Mucosa of rectum (tissue), 2 donors: ENCODE measurements at regions not wholly inside any gene's neighbourhood (a gene's known extent, or its start where the extent isn't known, plus 50 kb on each side); places are given as distances from the start of the nearest gene placed in this dataset.
A peak's percentile ranks its signal among the peaks of the same experiment; 100 is the strongest.
"Not testable (repeated sequence)": the region's sequence is repeated elsewhere in the genome, so short reads cannot be mapped to it uniquely, and the experiment has no call there.

Experiments
- H3K27ac ChIP-seq, 2 donors: one replicate each; pipeline ENCODE4 v1.7.0; 2013; ENCODE audit warnings: inconsistent platforms in 2 of 2, low read depth in 2 of 2, low read length in 2 of 2
- H3K27me3 ChIP-seq, 2 donors: one replicate each; pipeline ENCODE4 v1.7.0; 2013; ENCODE audit warnings: low read length in 2 of 2; ENCODE audit not compliant: control insufficient read depth in 2 of 2, insufficient read depth in 2 of 2
- H3K36me3 ChIP-seq, 2 donors: one replicate each; pipeline ENCODE4 v1.7.0; 2013; ENCODE audit warnings: low read length in 2 of 2; ENCODE audit not compliant: control insufficient read depth in 2 of 2, insufficient read depth in 2 of 2
- H3K4me1 ChIP-seq, 2 donors: one replicate each; pipeline ENCODE4 v1.7.0; 2013; ENCODE audit warnings: low read length in 2 of 2, mild to moderate bottlenecking in 1 of 2; ENCODE audit not compliant: control insufficient read depth in 2 of 2, insufficient read depth in 2 of 2
- H3K4me3 ChIP-seq, 2 donors: one replicate each; pipeline ENCODE4 v1.7.0; 2013; ENCODE audit warnings: low read length in 2 of 2
- H3K9ac ChIP-seq, 2 donors: one replicate each; pipeline ENCODE4 v1.7.0; 2013; ENCODE audit warnings: low read length in 2 of 2, low read depth in 1 of 2, mild to moderate bottlenecking in 1 of 2
- H3K9me3 ChIP-seq, 2 donors: one replicate each; pipeline ENCODE4 v1.7.0; 2013; ENCODE audit warnings: low read length in 2 of 2; ENCODE audit not compliant: control insufficient read depth in 2 of 2
- donor health status: healthy.
- donor health status: Normal muscosa, but diverticular disease.

- H3K4me3 ChIP-seq, result not testable (repeated sequence)
Observed at GRCh38 chr11:89640777-89641176, 69.3 kb upstream of the TRIM77 start.

GRCh38 chr11:89648232-89648631, 61.9 kb upstream of the TRIM77 start:
- H3K4me1 ChIP-seq, H3K9ac ChIP-seq, H3K9me3 ChIP-seq, H3K27ac ChIP-seq, H3K27me3 ChIP-seq, H3K36me3 ChIP-seq: not testable (repeated sequence)
- H3K4me3 ChIP-seq, result peak overlapping the region in 1 of 2 donors; percentile 7

More at GRCh38 chr11:89640777-89641176, 69.3 kb upstream of the TRIM77 start:
- not testable (repeated sequence) for H3K27ac ChIP-seq, H3K9me3 ChIP-seq, H3K36me3 ChIP-seq, H3K9ac ChIP-seq, H3K4me1 ChIP-seq, H3K27me3 ChIP-seq

- H3K4me1 ChIP-seq, H3K36me3 ChIP-seq, H3K27ac ChIP-seq, H3K27me3 ChIP-seq, H3K9me3 ChIP-seq, H3K9ac ChIP-seq, H3K4me3 ChIP-seq: not testable (repeated sequence)
Observed at GRCh38 chr11:89648996-89649395, 61.1 kb upstream of the TRIM77 start.

GRCh38 chr11:89654669-89655068, 55.4 kb upstream of the TRIM77 start:
- not testable (repeated sequence) for H3K9ac ChIP-seq, H3K27me3 ChIP-seq, H3K27ac ChIP-seq, H3K36me3 ChIP-seq, H3K4me1 ChIP-seq, H3K9me3 ChIP-seq, H3K4me3 ChIP-seq

GRCh38 chr11:89658767-89659166, 51.3 kb upstream of the TRIM77 start:
- not testable (repeated sequence) for H3K9ac ChIP-seq, H3K4me3 ChIP-seq, H3K27ac ChIP-seq, H3K4me1 ChIP-seq, H3K36me3 ChIP-seq, H3K27me3 ChIP-seq, H3K9me3 ChIP-seq

GRCh38 chr11:89659414-89659813, 50.7 kb upstream of the TRIM77 start:
- not testable (repeated sequence) for H3K4me3 ChIP-seq, H3K9me3 ChIP-seq, H3K27me3 ChIP-seq, H3K27ac ChIP-seq, H3K9ac ChIP-seq, H3K4me1 ChIP-seq, H3K36me3 ChIP-seq

- Histone ChIP-seq H3K4me3 (no peak overlapping the region), H3K9me3 (no peaks in the 10 kb centered on the region), H3K27ac (no peak overlapping the region), H3K4me1 (no peaks in the 10 kb centered on the region), H3K27me3 (peaks cover 0 to 3% of the 10 kb centered on the region in 2 donors), H3K36me3 (no peaks in the 10 kb centered on the region), H3K9ac (no peak overlapping the region)
Observed at GRCh38 chr11:89660234-89660633, 49.9 kb upstream of the TRIM77 start.
